ENCODE measurements at regions not wholly inside any gene's neighbourhood (a gene's known extent, or its start where the extent isn't known, plus 50 kb on each side); places are given as distances from the start of the nearest gene placed in this dataset.

GRCh38 chr18:25659541-25659940 lies 307.6 kb upstream of the ZNF521 start:
- H3K4me3 ChIP-seq (replicated peaks in 1 of 3): no peak overlapping the region
- no peaks in the 10 kb centered on the region for H3K4me1 ChIP-seq
- H3K36me3 ChIP-seq: no peaks in the 10 kb centered on the region
- H3K27ac ChIP-seq: no peak overlapping the region
- DNase-seq: no peak
- H3K27me3 ChIP-seq: no peaks in the 10 kb centered on the region
- TF ChIP-seq, protein P1, sequence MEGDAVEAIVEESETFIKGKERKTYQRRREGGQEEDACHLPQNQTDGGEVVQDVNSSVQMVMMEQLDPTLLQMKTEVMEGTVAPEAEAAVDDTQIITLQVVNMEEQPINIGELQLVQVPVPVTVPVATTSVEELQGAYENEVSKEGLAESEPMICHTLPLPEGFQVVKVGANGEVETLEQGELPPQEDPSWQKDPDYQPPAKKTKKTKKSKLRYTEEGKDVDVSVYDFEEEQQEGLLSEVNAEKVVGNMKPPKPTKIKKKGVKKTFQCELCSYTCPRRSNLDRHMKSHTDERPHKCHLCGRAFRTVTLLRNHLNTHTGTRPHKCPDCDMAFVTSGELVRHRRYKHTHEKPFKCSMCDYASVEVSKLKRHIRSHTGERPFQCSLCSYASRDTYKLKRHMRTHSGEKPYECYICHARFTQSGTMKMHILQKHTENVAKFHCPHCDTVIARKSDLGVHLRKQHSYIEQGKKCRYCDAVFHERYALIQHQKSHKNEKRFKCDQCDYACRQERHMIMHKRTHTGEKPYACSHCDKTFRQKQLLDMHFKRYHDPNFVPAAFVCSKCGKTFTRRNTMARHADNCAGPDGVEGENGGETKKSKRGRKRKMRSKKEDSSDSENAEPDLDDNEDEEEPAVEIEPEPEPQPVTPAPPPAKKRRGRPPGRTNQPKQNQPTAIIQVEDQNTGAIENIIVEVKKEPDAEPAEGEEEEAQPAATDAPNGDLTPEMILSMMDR (IDR thresholded peaks at IDR 0.05): no peak
- no peak for TF ChIP-seq POLR2A (IDR thresholded peaks at IDR 0.05)
- intact Hi-C loops (cut with DNase I): no loop called here
- H3K9me3 ChIP-seq: no peaks in the 10 kb centered on the region
- 88 to 91% methylated on average over 6 of the region's 6 CpGs for WGBS, 2 donors

DNA sequence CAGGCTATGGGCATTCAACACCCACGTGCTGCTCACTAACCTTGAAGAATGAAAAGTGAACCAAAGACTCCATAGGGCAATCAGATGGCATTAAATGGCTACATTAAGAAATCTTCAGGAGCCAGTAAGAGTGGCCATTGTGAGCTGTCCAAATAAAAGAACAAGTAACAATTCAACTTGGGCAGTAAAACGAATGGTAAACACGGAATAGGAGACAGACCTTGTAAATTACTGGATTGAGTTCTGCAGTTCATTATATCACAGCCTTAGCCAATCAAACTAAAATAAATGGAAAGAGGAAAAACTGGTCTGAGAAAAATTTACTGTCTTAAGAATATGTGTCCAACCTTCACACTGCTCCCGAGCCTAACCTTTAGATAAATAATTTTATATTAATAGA lies 306.5 kb upstream of the ZNF521 start:
- H3K4me1 ChIP-seq: no peaks in the 10 kb centered on the region
- no peak overlapping the region for H3K27ac ChIP-seq
- DNase-seq: no peak
- H3K9me3 ChIP-seq: no peaks in the 10 kb centered on the region
- no peak overlapping the region for H3K4me3 ChIP-seq (replicated peaks in 1 of 3)
- no peaks in the 10 kb centered on the region for H3K36me3 ChIP-seq
- no peaks in the 10 kb centered on the region for H3K27me3 ChIP-seq
- WGBS, 2 donors: 75 to 77% methylated on average over 4 of the region's 4 CpGs
- intact Hi-C loops (cut with DNase I): no loop called here
- no peak for TF ChIP-seq POLR2A (IDR thresholded peaks at IDR 0.05)
- TF ChIP-seq, protein P1 (IDR thresholded peaks at IDR 0.05): no peak

DNA sequence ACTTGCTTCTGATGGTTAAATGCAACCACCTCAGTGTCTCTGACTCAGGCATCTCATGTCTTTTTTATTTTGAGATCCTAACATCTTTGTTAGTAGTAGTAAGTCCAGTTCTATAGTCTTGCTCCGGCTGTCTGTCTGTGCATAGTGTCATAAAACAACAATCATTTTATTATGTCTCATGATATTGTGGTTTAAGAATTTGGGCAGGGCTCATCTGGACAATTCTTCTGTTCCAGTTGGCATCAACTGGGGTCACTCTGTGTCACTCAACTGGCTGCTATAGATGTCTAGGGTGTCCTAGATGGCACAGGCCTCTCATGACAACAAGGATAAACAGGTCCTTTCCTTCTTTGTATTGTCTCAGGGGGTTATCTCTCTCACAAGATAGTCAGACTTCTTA lies 299.6 kb upstream of the ZNF521 start:
- H3K9me3 ChIP-seq: no peaks in the 10 kb centered on the region
- 92 to 95% methylated on average over 1 of the region's 1 CpG for WGBS, 2 donors
- no peak for DNase-seq
- no peaks in the 10 kb centered on the region for H3K36me3 ChIP-seq
- TF ChIP-seq, protein P1 (IDR thresholded peaks at IDR 0.05): no peak
- no peak for TF ChIP-seq POLR2A (IDR thresholded peaks at IDR 0.05)
- no peak overlapping the region for H3K4me3 ChIP-seq (replicated peaks in 1 of 3)
- H3K4me1 ChIP-seq: no peaks in the 10 kb centered on the region
- no peak overlapping the region for H3K27ac ChIP-seq
- no peaks in the 10 kb centered on the region for H3K27me3 ChIP-seq
- intact Hi-C loops (cut with DNase I): no loop called here

GRCh38 chr18:25650201-25650941 lies 298.4 kb upstream of the ZNF521 start:
- WGBS, 2 donors: 47 to 54% methylated on average over 4 of the region's 4 CpGs
- TF ChIP-seq, protein P1 (IDR thresholded peaks at IDR 0.05): no peak
- TF ChIP-seq POLR2A (IDR thresholded peaks at IDR 0.05): no peak

DNA sequence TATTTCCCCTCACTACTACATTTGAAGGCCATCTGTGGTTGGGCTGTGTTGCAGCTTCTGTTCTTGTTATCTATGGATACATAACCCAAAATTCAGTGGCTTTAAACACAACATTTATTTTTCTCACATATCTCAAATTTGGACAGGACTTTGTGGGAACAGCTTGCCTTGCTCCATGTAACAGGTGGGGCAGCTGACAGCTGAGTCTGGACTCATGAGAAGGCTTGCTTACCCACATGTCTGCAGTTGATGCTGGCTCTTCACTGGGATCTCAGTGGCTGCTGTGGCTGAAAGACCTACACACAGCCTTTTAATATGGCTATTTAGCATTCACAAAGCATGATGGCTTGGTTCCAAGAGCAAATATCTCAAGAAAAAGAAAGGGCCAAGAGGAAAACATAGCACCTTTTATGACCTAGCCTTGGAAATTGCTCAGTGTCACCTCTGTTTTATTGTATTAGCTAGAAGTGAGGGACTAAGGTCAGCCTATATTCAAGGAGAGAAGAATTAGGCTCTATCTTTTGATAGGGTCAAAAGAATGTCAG lies 296.8 kb upstream of the ZNF521 start:
- Histone ChIP-seq H3K4me1 (no peaks in the 10 kb centered on the region), H3K4me3 (replicated peaks in 1 of 3) (no peak overlapping the region), H3K36me3 (no peaks in the 10 kb centered on the region), H3K27ac (no peak overlapping the region), H3K27me3 (no peaks in the 10 kb centered on the region), H3K9me3 (no peaks in the 10 kb centered on the region)
- intact Hi-C loops (cut with DNase I): no loop called here
- TF ChIP-seq POLR2A (IDR thresholded peaks at IDR 0.05): no peak
- TF ChIP-seq, protein P1 (IDR thresholded peaks at IDR 0.05): no peak
- no peak for DNase-seq

More at GRCh38 chr18:25650201-25650941, 298.4 kb upstream of the ZNF521 start:
- no peak overlapping the region for H3K4me3 ChIP-seq (replicated peaks in 1 of 3)
- no peak overlapping the region for H3K27ac ChIP-seq
- H3K4me1 ChIP-seq: no peaks in the 10 kb centered on the region
- intact Hi-C loops (cut with DNase I): no loop called here
- H3K27me3 ChIP-seq: no peaks in the 10 kb centered on the region
- no peaks in the 10 kb centered on the region for H3K9me3 ChIP-seq
- no peaks in the 10 kb centered on the region for H3K36me3 ChIP-seq
- DNase-seq: no peak

Measured in thyroid gland (tissue), 4 donors.